HL-60 (cell line): ENCODE measurements at regions not wholly inside any gene's neighbourhood (a gene's known extent, or its start where the extent isn't known, plus 50 kb on each side); places are given as distances from the start of the nearest gene placed in this dataset.

Experiments used
- CTCF ChIP-seq: IDR thresholded peaks from one replicate; pipeline ENCODE4 v1.5.1; 2011; ENCODE audit warnings: low read length, control low read depth, inconsistent platforms; ENCODE audit not compliant: insufficient read depth
- GABPA ChIP-seq: IDR thresholded peaks from 2 replicates; pipeline ENCODE4 v1.6.1; 2012; ENCODE audit warnings: low read depth
- SPI1 ChIP-seq: IDR thresholded peaks from 2 replicates; pipeline ENCODE4 v1.6.1; 2012; ENCODE audit warnings: low read depth, mild to moderate bottlenecking, borderline replicate concordance
- TF ChIP-seq, protein P1 (sequence below): IDR thresholded peaks from 2 replicates; pipeline ENCODE4 v1.6.1; 2012; ENCODE audit warnings: low read depth; ENCODE audit not compliant: insufficient replicate concordance

DNA sequence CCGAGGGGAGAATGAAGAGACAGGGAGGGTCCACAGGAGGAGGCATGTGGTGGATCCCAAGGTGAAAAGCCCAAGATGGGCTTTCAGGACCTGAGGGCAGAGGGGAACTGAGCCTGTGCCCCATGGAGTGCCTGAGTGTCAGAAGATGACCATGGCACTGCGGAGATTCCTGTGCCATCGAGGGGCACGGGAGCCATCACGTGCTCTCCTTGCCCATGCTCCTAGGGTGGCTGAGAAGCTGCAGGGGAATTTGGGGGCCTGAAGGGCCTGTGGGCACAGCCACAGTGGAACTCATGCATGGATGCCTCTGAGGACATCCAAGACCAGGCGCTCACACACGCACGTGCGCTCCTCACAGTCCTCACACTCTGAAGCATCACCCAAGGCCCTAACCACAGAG, 56.1 kb upstream of the GLI2 start:
- TF ChIP-seq CTCF (no peak), SPI1 (no peak), GABPA (no peak)
- TF ChIP-seq, protein P1, sequence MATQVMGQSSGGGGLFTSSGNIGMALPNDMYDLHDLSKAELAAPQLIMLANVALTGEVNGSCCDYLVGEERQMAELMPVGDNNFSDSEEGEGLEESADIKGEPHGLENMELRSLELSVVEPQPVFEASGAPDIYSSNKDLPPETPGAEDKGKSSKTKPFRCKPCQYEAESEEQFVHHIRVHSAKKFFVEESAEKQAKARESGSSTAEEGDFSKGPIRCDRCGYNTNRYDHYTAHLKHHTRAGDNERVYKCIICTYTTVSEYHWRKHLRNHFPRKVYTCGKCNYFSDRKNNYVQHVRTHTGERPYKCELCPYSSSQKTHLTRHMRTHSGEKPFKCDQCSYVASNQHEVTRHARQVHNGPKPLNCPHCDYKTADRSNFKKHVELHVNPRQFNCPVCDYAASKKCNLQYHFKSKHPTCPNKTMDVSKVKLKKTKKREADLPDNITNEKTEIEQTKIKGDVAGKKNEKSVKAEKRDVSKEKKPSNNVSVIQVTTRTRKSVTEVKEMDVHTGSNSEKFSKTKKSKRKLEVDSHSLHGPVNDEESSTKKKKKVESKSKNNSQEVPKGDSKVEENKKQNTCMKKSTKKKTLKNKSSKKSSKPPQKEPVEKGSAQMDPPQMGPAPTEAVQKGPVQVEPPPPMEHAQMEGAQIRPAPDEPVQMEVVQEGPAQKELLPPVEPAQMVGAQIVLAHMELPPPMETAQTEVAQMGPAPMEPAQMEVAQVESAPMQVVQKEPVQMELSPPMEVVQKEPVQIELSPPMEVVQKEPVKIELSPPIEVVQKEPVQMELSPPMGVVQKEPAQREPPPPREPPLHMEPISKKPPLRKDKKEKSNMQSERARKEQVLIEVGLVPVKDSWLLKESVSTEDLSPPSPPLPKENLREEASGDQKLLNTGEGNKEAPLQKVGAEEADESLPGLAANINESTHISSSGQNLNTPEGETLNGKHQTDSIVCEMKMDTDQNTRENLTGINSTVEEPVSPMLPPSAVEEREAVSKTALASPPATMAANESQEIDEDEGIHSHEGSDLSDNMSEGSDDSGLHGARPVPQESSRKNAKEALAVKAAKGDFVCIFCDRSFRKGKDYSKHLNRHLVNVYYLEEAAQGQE = no peak
